CD4-positive, alpha-beta T cell treated with Interleukin-6 for 4 hours (primary cell): ENCODE measurements at regions not wholly inside any gene's neighbourhood (a gene's known extent, or its start where the extent isn't known, plus 50 kb on each side); places are given as distances from the start of the nearest gene placed in this dataset.
A peak's percentile ranks its signal among the peaks of the same experiment; 100 is the strongest.
"Not testable (repeated sequence)": the region's sequence is repeated elsewhere in the genome, so short reads cannot be mapped to it uniquely, and the experiment has no call there.

ENCODE experiments used
- DNase-seq: peaks from one replicate; pipeline ENCODE4 v3.0.0-alpha.2; 2020; ENCODE audit warnings: mixed read lengths

GRCh38 chr18:38664929-38665328 lies 1099.3 kb upstream of the CELF4 start:
- DNase-seq = no peak

- no peak for DNase-seq
Observed at GRCh38 chr18:38663682-38664081, 1098.1 kb upstream of the CELF4 start.

DNA sequence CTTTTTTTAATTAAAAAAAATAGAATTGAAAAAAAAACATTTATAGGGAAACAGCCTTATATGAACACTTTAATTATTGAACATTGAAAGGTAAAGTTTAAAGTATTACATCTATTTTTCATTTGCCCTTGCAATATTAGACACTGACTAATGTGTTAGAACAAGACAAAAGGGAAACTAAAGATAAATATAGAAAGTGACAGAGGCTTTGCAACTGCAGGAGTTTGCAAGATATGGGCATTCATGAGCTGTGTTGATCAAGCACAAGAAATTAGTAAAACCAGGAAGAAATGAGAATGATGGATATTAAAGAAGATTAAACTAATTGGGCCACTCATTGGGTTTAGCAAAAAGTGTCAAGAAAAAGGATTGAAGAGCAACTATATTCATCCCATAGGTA lies 1097.7 kb upstream of the CELF4 start:
- DNase-seq = no peak

GRCh38 chr18:38654946-38655345 lies 1089.3 kb upstream of the CELF4 start:
- no peak for DNase-seq

DNA sequence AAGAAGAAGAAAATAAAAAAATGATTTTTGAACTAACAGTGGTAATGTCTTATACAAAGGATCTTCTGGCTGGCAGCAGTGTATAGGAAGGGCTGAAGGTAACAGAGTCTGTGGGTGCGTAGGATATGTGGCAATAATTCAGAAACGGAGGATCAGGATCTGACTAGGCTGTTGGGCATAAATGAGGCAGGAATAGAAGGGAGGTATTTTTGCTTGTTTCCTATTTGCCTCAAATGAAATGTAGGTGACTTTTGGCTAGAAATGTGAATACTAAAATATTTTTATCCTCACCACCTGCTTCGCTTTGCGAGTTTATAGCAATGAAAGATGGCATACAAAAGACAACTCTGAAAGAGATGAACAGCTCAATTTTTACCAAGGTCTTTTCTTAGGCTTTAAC lies 1086.1 kb upstream of the CELF4 start:
- no peak for DNase-seq

DNA sequence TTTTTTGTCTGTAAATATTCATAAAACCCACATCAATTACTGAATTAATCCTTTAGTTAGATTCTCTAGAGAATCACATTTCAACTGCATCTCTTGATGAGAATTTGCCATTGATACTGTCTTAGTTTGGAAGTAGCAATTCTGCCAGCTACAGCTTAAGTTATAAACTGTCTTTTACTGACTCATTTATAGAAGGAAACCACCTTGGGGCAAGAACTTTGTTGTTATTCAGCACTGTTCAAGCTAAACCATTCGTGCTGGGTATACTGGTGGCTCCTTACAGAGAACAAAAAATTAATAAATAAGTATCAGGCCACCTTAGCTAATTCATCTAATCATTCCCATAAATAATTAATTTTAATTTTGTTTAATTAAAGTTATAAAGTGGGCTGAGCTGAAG lies 1082.6 kb upstream of the CELF4 start:
- no peak for DNase-seq

- DNase-seq = no peak
Observed at GRCh38 chr18:38646296-38646695, 1080.7 kb upstream of the CELF4 start.

GRCh38 chr18:38644875-38645641 lies 1079.5 kb upstream of the CELF4 start:
- no peak for DNase-seq

- DNase-seq = no peak
Observed at GRCh38 chr18:38642711-38643110, 1077.1 kb upstream of the CELF4 start.

- not testable (repeated sequence) for DNase-seq
Observed at GRCh38 chr18:38639700-38640099, 1074.1 kb upstream of the CELF4 start.

- no peak for DNase-seq
Observed at GRCh38 chr18:38635709-38636430, 1070.3 kb upstream of the CELF4 start.

DNA sequence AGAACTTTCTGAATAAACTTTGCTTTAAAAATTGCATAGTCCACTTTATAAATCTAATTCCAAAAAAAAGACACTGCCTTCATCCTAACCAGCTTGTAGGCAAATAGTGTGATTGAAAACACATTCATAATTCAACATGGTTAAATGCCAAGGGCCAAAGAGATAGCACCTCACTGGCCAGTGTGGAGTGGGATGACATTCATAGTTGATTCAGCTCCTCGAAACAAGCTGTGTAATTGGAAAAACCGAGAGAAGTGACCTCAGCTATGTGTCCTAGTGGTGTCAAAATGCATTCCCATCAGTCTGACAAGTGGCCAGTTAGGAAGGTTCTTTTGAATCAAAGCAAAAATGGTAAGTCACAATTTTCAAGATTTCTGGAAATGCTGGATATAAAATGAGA lies 1068.5 kb upstream of the CELF4 start:
- no peak for DNase-seq

DNA sequence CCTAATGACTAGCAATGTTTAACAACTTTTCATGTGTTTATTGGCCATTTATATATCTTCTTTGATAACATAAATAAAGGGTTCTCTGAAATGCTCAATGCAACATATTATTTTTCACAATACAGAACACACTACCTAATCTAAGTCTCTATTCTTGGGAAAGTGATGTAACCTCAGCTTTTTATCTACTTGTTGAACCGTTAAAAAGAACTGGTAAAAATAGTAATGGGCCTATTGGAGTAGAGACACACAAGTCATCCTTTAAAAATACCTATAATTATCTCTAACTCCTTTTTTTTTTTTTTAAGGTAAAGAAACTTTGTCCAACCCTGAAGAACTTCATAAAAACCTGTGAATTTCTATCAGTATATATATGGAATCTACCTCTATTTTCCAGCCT lies 1067.7 kb upstream of the CELF4 start:
- no peak for DNase-seq

DNA sequence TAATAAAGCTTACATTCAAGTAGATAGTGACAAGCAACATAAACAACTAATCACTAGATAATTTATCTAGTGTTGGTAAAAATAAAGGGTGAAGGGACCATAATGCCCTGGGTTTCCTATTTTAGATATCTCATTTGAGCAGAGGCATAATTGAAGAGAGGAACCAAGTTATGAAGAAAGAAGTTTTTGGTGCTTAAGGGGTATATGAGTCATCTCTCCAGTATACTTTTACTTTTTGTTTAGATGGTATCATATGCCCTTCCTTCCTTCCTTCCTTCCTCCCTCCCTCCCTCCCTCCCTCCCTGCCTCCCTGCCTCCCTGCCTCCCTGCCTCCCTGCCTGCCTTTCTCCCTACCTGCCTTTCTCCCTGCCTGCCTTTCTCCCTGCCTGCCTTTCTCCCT lies 1053.5 kb upstream of the CELF4 start:
- no peak for DNase-seq

DNA sequence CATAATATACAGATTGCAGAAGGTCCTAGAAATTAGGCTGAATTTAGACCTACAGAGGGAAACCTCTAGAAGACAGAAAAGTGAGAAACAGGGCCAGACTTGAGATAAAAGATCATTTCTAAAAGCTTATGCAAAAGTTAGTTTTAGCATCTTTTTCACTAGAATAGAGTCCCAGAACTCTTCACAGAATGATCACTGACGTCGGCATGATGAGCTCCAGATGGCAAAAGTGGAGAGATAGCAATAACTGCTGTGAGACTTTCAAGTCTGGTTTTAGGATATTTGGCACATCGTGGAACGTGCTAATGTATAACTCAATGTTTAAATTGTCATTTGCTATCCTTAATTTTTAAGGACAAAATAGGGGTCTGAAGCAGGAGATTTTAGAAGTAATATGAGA lies 1050.7 kb upstream of the CELF4 start:
- DNase-seq = no peak

- no peak for DNase-seq
Observed at GRCh38 chr18:38612904-38613303, 1047.3 kb upstream of the CELF4 start.

DNA sequence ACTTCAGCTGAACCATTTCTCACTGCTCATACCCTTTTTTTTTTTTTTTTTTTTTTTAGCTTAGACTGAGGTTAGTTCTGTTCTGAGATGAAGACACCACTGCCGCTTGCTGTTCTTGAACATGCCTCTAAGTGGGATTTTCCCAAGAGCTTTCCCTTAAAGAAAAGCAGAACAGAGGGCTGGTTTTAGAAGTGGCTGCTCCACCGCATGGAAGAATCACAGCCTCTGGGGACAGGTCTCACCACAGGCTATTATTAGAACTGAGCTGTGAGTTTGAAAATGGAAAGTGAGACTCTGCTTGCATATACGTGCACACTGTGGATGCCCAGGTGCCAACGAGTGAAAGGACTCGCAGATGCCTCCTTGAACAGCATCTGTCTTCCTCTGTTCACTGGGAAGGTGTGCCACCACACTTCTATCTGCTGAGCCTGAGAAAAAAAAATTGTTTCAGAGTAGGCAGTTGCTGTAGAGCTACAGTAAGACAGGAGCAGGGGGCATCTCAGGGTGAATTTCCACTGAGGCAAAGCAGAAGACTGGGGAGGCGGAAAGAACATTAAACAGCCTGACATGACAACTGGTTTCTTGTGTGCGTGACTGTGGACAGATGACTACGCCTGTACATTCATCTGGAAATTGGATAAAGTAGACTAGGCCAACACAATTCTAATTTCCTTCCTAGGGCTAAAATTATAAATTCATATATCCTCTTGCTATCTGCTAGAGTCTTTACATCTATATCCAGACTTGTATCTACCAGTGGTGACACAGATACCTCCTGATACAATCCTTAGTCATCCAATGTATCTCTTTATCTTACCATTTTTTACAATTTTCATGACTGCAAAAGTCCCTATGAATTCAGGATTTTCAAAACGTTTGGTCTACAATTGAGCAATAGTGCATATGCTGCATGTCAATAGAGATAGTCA lies 1045.7 kb upstream of the CELF4 start:
- no peak for DNase-seq

GRCh38 chr18:38606841-38607240 lies 1041.2 kb upstream of the CELF4 start:
- DNase-seq = no peak

DNA sequence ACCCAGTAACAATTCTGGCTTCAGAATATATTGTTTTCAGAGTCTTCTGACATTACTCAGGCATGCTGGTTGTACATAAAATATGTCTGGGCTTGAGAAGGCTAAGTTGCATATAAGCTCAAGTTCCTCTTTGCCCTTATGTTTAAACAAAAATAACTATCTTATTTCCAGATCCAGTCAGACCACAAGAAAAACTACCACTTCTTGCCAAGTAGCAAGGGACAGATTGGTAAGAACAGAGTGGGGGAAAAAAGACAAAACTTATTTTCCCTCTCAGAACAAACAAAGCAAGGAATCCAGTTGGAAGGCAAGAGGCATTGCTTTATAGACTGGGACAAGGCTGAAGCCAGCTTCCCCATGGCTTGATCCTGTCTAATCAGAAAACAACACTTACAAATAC lies 1036.7 kb upstream of the CELF4 start:
- no peak for DNase-seq

DNA sequence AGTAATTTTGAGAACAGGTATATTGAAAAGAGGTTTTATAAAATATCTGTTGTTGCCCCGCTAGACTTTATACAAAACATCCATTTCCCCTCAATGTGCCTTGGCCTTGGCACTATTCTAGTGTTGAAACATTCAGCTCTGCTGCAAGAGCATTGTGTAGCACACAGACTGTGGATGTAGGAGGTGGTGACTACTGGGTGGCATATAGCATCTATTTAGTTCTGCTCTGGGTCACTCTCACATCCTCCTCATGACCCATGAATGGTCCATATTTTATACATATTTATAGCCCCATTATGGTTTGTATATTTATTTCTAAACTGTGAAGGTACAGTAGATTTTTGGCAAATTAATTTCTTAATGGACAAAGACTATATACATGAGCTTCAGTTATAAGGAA lies 1022.0 kb upstream of the CELF4 start:
- no peak for DNase-seq

DNA sequence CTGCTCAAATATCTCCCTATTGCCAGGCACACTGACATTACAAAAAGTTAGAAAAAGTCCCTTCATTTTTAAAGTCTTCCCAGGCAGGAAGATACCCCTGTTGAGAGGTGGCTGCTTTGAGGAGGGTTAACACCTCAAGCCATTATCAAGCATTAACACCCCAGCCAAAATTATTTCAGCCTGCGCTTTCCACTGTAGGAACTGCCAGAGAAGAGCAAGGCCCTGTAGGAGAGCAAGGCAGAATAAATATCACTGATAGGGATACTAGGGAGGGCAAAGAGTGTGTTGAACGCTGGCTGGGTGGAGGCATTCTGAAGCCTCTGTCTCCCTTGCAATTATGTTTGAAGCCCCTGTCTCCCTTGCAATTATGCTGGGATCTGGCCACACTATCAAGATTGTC lies 1020.7 kb upstream of the CELF4 start:
- no peak for DNase-seq

DNA sequence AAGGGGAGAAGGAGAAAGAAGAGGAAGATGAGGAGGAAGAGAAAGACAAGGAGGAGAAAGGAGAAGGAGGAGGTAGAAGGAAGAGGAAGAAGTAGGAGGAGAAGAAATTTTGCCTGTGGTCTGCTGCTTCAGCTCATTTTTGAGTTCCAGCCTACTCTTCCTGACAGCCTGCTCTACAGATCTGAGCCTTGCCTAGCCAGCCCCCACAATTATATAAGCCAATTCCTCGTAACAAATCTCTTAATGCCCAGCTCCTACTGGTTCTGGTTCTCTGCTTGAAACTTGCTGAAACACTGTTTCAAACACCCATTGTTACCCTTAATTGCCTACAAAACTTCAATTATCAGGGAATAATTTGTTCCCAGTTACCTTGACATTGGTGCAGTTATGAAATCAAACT lies 1014.2 kb upstream of the CELF4 start:
- no peak for DNase-seq

DNA sequence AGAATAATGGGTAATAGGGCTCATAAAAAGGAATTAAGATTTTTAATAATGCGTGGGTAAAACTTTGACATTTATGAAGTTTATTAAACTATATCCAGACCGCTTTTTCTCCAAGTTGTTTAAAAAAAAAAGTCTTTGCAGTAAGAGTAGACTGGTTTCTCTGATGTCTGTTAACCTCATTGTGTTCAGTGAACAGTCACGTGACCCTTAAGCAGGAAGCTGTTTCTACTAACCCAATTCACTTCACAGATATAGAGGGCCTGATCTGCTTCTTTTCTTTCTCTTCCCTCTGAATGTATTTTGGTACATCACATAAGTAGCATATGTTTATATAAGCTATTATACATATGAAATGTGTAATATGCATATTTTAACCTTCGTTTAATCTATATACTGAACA lies 1011.3 kb upstream of the CELF4 start:
- peak; percentile 4 for DNase-seq

- DNase-seq = peak; percentile 28
Observed at GRCh38 chr18:38576349-38576748, 1010.8 kb upstream of the CELF4 start.
